Astrocyte (in vitro differentiated cells and primary cell): ENCODE measurements at regions not wholly inside any gene's neighbourhood (a gene's known extent, or its start where the extent isn't known, plus 50 kb on each side); places are given as distances from the start of the nearest gene placed in this dataset.

Experiments
- DNase-seq: peaks from one replicate; pipeline ENCODE4 v3.0.0-alpha.2; 2010; ENCODE audit warnings: low read depth
- FAIRE-seq: peaks from 2 replicates; lab custom pipeline; 2011; peaks lifted over from hg19 to GRCh38; lab: Jason Lieb, UNC
- H2AFZ ChIP-seq: 2 replicates; pipeline ENCODE4 v1.6.0; 2012; ENCODE audit warnings: low read depth, low read length, inconsistent platforms
- H3K27ac ChIP-seq: 2 replicates; pipeline ENCODE4 v1.5.1; 2011; ENCODE audit warnings: low read depth, low read length, inconsistent platforms
- H3K27me3 ChIP-seq: 2 replicates; pipeline ENCODE4 v1.6.0; 2011; ENCODE audit warnings: low read length, inconsistent platforms; ENCODE audit not compliant: insufficient read depth
- H3K36me3 ChIP-seq: 2 replicates; pipeline ENCODE4 v1.5.1; 2011; ENCODE audit warnings: low read length, inconsistent platforms; ENCODE audit not compliant: insufficient read depth
- H3K4me1 ChIP-seq: 2 replicates; pipeline ENCODE4 v1.5.1; 2011; ENCODE audit warnings: low read length, inconsistent platforms; ENCODE audit not compliant: insufficient read depth
- H3K4me2 ChIP-seq: 2 replicates; pipeline ENCODE4 v1.6.0; 2012; ENCODE audit warnings: low read length, inconsistent platforms
- H3K4me3 ChIP-seq: 2 replicates; pipeline ENCODE4 v1.5.1; 2011; ENCODE audit warnings: low read depth, mild to moderate bottlenecking, low read length, inconsistent platforms; ENCODE audit not compliant: insufficient read depth
- H3K79me2 ChIP-seq: 2 replicates; pipeline ENCODE4 v1.6.0; 2012; ENCODE audit warnings: mild to moderate bottlenecking, low read length, inconsistent platforms; ENCODE audit not compliant: insufficient read depth
- H3K9ac ChIP-seq: 2 replicates; pipeline ENCODE4 v1.6.0; 2012; ENCODE audit warnings: mild to moderate bottlenecking, low read length, inconsistent platforms
- H3K9me3 ChIP-seq: 2 replicates; pipeline ENCODE4 v1.5.1; 2012; ENCODE audit warnings: low read depth, mild to moderate bottlenecking, low read length, inconsistent platforms; ENCODE audit not compliant: insufficient read depth
- H4K20me1 ChIP-seq: 2 replicates; pipeline ENCODE4 v1.6.0; 2012; ENCODE audit warnings: low read length, inconsistent platforms; ENCODE audit not compliant: insufficient read depth
- H3K27ac Mint-ChIP-seq: one replicate; pipeline ENCODE4 v1.8.0; 2021; ENCODE audit warnings: mild to moderate bottlenecking, mixed read lengths; ENCODE audit not compliant: unreplicated experiment
- H3K27me3 Mint-ChIP-seq: one replicate; pipeline ENCODE4 v1.8.0; 2021; ENCODE audit warnings: low read depth, mixed read lengths; ENCODE audit not compliant: unreplicated experiment
- H3K36me3 Mint-ChIP-seq: one replicate; pipeline ENCODE4 v1.8.0; 2021; ENCODE audit warnings: low read depth, mixed read lengths; ENCODE audit not compliant: unreplicated experiment
- H3K4me1 Mint-ChIP-seq: one replicate; pipeline ENCODE4 v1.8.0; 2021; ENCODE audit warnings: low read depth, mixed read lengths; ENCODE audit not compliant: unreplicated experiment
- H3K4me3 Mint-ChIP-seq: one replicate; pipeline ENCODE4 v1.8.0; 2021; ENCODE audit warnings: mild to moderate bottlenecking, moderate library complexity, mixed read lengths; ENCODE audit not compliant: unreplicated experiment
- H3K9me3 Mint-ChIP-seq: one replicate; pipeline ENCODE4 v1.8.0; 2021; ENCODE audit warnings: mild to moderate bottlenecking, mixed read lengths; ENCODE audit not compliant: unreplicated experiment
- CTCF ChIP-seq: IDR thresholded peaks from 2 replicates; pipeline ENCODE4 v1.5.1; 2011; ENCODE audit warnings: low read depth, mild to moderate bottlenecking, inconsistent platforms, low read length, moderate library complexity; ENCODE audit not compliant: insufficient read depth
- EZH2 ChIP-seq: IDR thresholded peaks from 2 replicates; pipeline ENCODE4 v1.6.1; 2012; ENCODE audit warnings: mild to moderate bottlenecking, low read length, inconsistent platforms; ENCODE audit not compliant: insufficient read depth

GRCh38 chr2:242040303-242040655 is 170.8 kb downstream of the RTP5 start:
- Mint-ChIP-seq H3K4me3 (no peak overlapping the region), H3K27me3 (peaks cover 71% of the 10 kb centered on the region), H3K27ac (no peak overlapping the region), H3K4me1 (no peaks in the 10 kb centered on the region), H3K36me3 (peaks cover 4% of the 10 kb centered on the region), H3K9me3 (peaks cover 16% of the 10 kb centered on the region)
- Histone ChIP-seq H3K4me1 (no peaks in the 10 kb centered on the region), H3K4me3 (no peak overlapping the region), H3K9me3 (peaks cover 5% of the 10 kb centered on the region), H4K20me1 (no peaks in the 10 kb centered on the region), H3K79me2 (no peaks in the 10 kb centered on the region), H3K9ac (no peak overlapping the region), H3K27ac (no peak overlapping the region), H3K27me3 (peaks cover 34% of the 10 kb centered on the region), H3K36me3 (no peaks in the 10 kb centered on the region), H3K4me2 (no peak overlapping the region), H2AFZ (no peak overlapping the region)
- no peak for DNase-seq
- TF ChIP-seq EZH2 = no peak
- no peak for TF ChIP-seq CTCF
- FAIRE-seq = no peak

- FAIRE-seq = no peak
- TF ChIP-seq EZH2 (no peak), CTCF (no peak)
Measured at GRCh38 chr2:242040681-242041080, 171.2 kb downstream of the RTP5 start.

GRCh38 chr2:242041816-242042215 is 172.3 kb downstream of the RTP5 start:
- Histone ChIP-seq H3K9ac (no peak overlapping the region), H3K36me3 (no peaks in the 10 kb centered on the region), H3K27ac (no peak overlapping the region), H3K9me3 (peaks cover 5% of the 10 kb centered on the region), H4K20me1 (no peaks in the 10 kb centered on the region), H2AFZ (no peak overlapping the region), H3K4me1 (no peaks in the 10 kb centered on the region), H3K4me3 (no peak overlapping the region), H3K79me2 (no peaks in the 10 kb centered on the region), H3K4me2 (no peak overlapping the region), H3K27me3 (peaks cover 22% of the 10 kb centered on the region)
- Mint-ChIP-seq H3K27ac (no peak overlapping the region), H3K9me3 (peaks cover 21% of the 10 kb centered on the region), H3K4me3 (no peak overlapping the region), H3K27me3 (peaks cover 67% of the 10 kb centered on the region), H3K36me3 (peaks cover 8% of the 10 kb centered on the region), H3K4me1 (no peaks in the 10 kb centered on the region)
- FAIRE-seq = no peak
- no peak for TF ChIP-seq EZH2
- TF ChIP-seq CTCF = no peak
- DNase-seq = no peak

More at GRCh38 chr2:242040681-242041080, 171.2 kb downstream of the RTP5 start:
- Histone ChIP-seq H3K4me1 (no peaks in the 10 kb centered on the region), H3K36me3 (no peaks in the 10 kb centered on the region), H3K79me2 (no peaks in the 10 kb centered on the region), H4K20me1 (no peaks in the 10 kb centered on the region), H3K4me2 (no peak overlapping the region), H3K9ac (no peak overlapping the region), H3K9me3 (peaks cover 5% of the 10 kb centered on the region), H3K27ac (no peak overlapping the region), H3K4me3 (no peak overlapping the region), H3K27me3 (peaks cover 31% of the 10 kb centered on the region), H2AFZ (no peak overlapping the region)
- H3K36me3 Mint-ChIP-seq = peaks cover 4% of the 10 kb centered on the region
- H3K27me3 Mint-ChIP-seq = peaks cover 70% of the 10 kb centered on the region
- H3K4me3 Mint-ChIP-seq = no peak overlapping the region
- peaks cover 16% of the 10 kb centered on the region for H3K9me3 Mint-ChIP-seq
- no peaks in the 10 kb centered on the region for H3K4me1 Mint-ChIP-seq
- DNase-seq = no peak
- H3K27ac Mint-ChIP-seq = no peak overlapping the region
